GM19043 (cell line): ENCODE measurements at regions not wholly inside any gene's neighbourhood (a gene's known extent, or its start where the extent isn't known, plus 50 kb on each side); places are given as distances from the start of the nearest gene placed in this dataset.

ENCODE experiments used
- ATAC-seq: cut with Tn5 transposase; IDR thresholded peaks from one replicate; pipeline ENCODE4 v1.9.1; 2021; ENCODE audit warnings: low read depth; ENCODE audit not compliant: unreplicated experiment

DNA sequence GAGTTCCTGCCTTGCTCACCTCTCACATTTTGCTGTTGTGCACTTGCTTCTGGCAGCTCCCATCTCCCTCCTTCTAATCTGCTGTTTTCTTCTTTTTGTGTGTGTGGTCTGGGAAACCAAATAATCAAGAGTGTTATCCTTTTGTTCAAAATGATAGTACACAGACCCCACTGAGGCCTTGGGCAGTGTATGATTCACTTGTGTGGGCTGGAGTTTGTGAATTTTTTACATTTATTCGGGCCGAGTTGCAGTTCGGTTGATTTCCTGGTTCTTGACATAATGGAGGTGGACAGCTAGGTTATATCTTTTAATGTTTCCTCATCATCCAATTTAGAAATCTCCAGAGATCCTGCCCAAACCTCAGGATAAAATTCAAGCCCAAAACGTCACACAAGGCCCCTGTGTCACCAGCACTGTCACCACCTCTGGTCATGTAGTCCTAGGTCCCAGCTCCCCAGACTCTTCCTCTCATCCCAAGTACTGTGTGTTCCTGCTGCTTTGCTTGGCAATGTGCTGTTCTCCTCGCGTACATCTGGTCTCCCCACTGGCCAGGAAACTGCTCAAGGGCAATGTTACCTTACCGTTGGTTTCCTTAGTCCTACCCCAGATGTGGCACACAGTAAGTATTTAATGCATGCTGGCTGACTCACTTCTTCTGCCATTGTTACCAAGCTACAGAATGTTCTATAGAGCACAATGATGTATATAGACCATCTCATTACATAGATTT lies 55.7 kb upstream of the PHACTR2 start:
- ATAC-seq, result no peak

- no peak for ATAC-seq
Measured at GRCh38 chr6:143621159-143621873, 56.4 kb upstream of the PHACTR2 start.

DNA sequence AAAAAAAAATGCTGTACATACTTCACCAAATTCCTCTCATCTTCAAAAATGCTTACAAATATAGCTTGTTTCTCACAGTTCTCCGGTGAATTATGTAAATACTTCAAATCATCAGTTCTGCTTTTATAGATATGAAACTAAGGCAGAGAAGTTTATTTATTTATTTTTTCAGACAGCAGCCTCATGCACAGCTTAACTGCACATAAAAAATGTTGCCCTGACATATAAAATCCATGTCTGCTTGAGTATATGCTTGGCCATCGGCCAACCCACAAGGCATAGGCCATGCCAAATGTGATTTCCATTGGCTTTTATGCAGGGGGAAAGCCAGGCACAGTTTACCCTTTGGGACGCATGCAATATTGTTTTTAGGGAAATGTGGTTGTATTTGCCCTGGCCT lies 57.3 kb upstream of the PHACTR2 start:
- ATAC-seq, result no peak

GRCh38 chr6:143619824-143620401 lies 57.9 kb upstream of the PHACTR2 start:
- ATAC-seq, result no peak

GRCh38 chr6:143616741-143617140 lies 61.0 kb upstream of the PHACTR2 start:
- no peak for ATAC-seq

DNA sequence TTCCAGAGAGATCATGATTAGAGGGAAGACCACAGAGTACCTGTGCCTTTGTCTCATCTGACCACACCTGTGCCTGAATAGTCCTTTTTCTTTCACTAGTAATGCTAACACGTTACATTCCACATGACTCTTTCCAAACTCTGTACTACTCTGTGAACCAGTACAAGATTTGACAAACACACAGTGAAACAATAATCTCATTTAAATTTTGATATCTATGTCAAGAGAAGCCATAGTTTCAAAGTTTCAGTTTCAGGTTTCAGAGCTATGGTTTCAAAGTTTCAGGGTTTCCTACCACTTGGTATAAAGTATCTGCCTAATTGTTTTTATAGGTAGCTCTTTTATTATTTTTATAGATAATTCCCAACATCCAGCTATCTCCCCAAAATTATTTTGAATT lies 62.0 kb upstream of the PHACTR2 start:
- ATAC-seq, result no peak

- no peak for ATAC-seq
Measured at GRCh38 chr6:143614235-143614634, 63.5 kb upstream of the PHACTR2 start.

DNA sequence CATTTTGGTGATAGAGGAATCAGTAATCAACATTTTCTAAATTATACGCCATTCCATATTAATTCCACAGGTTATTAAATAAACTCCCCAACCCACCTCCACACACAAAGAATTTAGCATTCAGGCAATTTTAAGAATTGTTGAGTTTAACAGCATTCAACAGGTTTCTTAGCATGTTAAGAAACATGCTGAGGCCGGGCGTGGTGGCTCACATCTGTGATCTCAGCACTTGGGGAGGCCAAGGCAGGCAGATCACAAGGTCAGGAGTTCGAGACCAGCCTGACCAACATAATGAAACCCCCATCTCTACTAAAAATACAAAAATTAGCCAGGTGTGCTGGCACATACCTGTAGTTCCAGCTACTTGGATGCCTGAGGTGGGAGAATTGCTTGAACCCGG lies 64.0 kb upstream of the PHACTR2 start:
- no peak for ATAC-seq

GRCh38 chr6:143612186-143612585 lies 65.6 kb upstream of the PHACTR2 start:
- ATAC-seq, result no peak

- no peak for ATAC-seq
Measured at GRCh38 chr6:143611580-143611979, 66.2 kb upstream of the PHACTR2 start.

DNA sequence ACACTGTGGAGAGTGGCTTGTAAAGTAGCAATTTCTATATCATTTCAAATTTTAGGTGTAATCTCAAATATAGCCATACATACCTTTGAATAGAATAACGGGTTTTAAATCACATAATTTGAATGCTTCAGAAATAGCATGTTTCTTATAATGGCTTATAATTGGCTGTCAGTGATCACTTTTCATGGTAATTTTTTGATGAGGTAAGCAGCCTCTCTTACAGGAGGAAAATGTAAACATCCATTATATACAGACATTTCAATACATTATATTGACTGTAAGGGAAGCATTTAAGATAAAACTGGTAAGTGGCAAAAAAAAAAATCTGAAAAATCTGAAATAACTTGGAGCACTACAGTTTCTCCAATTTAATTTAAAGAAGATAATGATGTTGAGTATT lies 67.8 kb upstream of the PHACTR2 start:
- no peak for ATAC-seq

- ATAC-seq, result no peak
Measured at GRCh38 chr6:143609501-143609900, 68.3 kb upstream of the PHACTR2 start.

GRCh38 chr6:143608906-143609305 lies 68.9 kb upstream of the PHACTR2 start:
- ATAC-seq, result no peak

GRCh38 chr6:143607974-143608373 lies 69.8 kb upstream of the PHACTR2 start:
- no peak for ATAC-seq

GRCh38 chr6:143607168-143607567 lies 70.6 kb upstream of the PHACTR2 start:
- ATAC-seq, result no peak

DNA sequence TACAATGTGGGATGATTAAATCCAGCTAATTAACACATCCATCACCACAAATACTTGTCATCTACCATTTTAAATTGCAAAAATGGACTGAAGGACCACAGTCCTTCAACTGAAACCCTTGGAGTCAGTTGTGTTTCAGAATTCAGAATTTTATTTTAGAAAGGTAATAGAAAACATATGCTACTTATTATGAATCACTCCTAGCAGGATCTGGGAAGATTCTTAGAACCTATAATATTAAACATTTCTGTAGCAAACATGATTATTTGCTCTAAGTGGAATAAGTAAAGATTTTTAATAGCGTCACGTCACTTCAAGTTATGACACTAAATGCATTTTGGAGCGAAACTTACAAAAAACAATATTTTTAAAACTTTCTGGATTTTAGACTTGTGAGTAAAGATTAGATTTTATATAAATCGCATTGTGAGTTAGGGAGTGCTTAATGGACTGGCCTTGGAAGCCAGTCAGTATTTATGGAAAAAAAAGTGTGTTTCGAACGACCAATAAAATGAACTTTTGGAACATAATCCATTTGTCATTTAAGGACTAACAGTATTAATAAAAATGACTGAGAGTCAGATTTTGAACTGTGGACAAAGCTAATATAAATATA lies 71.8 kb upstream of the PHACTR2 start:
- no peak for ATAC-seq

GRCh38 chr6:143603455-143603854 lies 74.3 kb upstream of the PHACTR2 start:
- ATAC-seq, result no peak

DNA sequence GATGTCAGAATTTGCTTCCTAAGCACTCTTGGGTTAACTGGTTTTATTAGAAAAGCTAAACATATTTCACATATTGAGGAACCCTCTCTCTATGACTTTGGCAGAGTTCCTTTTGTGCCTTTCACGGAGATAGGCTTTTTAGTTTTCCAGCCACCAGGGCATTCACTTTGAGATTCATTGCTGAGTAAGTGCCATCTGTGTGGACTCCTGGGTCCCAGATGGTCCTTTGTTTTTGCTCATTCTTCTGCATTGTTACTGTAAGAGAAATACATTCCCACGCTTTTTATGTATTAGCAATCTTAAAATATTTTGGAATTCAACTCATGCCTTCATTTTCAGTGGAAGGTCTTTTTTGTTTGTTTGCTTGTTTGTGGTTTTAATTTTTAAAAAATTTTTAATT lies 76.3 kb upstream of the PHACTR2 start:
- no peak for ATAC-seq

DNA sequence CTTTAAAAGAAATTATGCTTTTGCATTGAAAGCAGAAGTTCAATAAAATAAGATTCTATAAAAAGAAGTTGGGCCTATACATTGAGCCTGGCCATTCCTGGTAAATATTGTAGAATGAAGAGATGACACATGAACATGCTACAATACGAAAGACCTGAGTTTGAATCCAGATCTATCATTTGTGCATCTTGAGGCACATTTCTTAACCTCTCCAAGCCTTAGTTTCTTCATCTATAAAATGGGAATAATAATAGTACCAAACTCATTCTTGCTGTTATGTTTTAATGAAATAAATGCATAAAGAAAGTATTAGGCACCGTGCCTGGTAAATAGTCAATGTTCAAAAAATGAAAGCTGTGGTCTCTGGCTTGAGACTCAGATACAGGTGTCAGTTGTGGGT lies 76.9 kb upstream of the PHACTR2 start:
- no peak for ATAC-seq

DNA sequence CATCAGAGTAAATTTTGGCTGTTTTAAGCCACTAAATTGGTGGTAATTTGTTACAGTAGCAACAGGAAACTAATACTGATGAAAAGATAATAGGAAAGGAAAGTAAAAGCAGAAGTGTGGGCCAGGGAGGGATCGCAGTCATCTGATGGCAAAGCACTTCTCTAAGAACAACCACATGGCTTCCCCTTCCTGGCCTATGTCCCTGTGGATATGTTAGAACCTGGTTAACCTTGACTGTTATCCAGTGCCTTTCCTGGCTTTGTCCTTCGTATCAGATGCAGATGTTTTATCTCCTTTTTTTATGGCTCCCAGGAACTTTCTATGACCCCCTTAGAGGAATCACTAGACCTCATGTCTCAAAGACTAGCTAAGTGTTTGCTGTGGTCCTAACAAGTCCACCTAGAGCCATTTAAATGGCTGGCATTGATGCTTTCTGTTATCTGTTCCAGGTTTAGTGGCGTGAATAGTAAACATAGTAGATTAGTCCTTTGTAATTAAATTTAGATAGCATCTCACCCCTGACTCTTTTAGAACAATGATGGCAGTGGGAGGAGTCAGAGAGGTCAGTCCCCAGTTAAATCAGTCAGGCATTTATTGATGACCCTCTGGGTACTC lies 79.2 kb upstream of the PHACTR2 start:
- peak; percentile 79 for ATAC-seq

GRCh38 chr6:143596866-143597265 lies 80.9 kb upstream of the PHACTR2 start:
- no peak for ATAC-seq
